Liver (tissue), 8 donors: ENCODE measurements at regions not wholly inside any gene's neighbourhood (a gene's known extent, or its start where the extent isn't known, plus 50 kb on each side); places are given as distances from the start of the nearest gene placed in this dataset.

ENCODE experiments used
- DNase-seq: peaks from one replicate; pipeline ENCODE4 v3.0.0-alpha.2; 2017; ENCODE audit warnings: low spot score
- H3K27ac ChIP-seq, 2 donors: one replicate each; pipeline ENCODE4 v1.7.0; 2013; ENCODE audit warnings: inconsistent platforms in 2 of 2, low read length in 2 of 2, control low read depth in 1 of 2, low read depth in 1 of 2, mild to moderate bottlenecking in 1 of 2
- H3K27me3 ChIP-seq, 4 donors: one replicate each; pipeline versions ENCODE4 v1.6.1 to v1.7.0; 2013; ENCODE audit warnings: low read length in 3 of 4, inconsistent platforms in 1 of 4, mild to moderate bottlenecking in 1 of 4, moderate library complexity in 1 of 4; ENCODE audit not compliant: control insufficient read depth in 4 of 4, insufficient read depth in 4 of 4
- H3K36me3 ChIP-seq, 4 donors: one replicate each; pipeline versions ENCODE4 v1.6.1 to v1.7.0; 2013; ENCODE audit warnings: low read length in 3 of 4, mild to moderate bottlenecking in 3 of 4, low read depth in 1 of 4, moderate library complexity in 1 of 4; ENCODE audit not compliant: control insufficient read depth in 4 of 4, insufficient read depth in 3 of 4
- H3K4me1 ChIP-seq, 4 donors: one replicate each; pipeline versions ENCODE4 v1.6.1 to v1.7.0; 2013; ENCODE audit warnings: low read length in 3 of 4, mild to moderate bottlenecking in 3 of 4, moderate library complexity in 1 of 4; ENCODE audit not compliant: control insufficient read depth in 4 of 4, insufficient read depth in 4 of 4
- H3K4me3 ChIP-seq, 3 donors: one replicate each; pipeline versions ENCODE4 v1.6.1 to v1.7.0; 2013; ENCODE audit warnings: low read length in 3 of 3, control low read depth in 1 of 3, low read depth in 1 of 3, mild to moderate bottlenecking in 1 of 3
- H3K9ac ChIP-seq, 2 donors: one replicate each; pipeline ENCODE4 v1.7.0; 2013; ENCODE audit warnings: low read length in 2 of 2, mild to moderate bottlenecking in 2 of 2, moderate library complexity in 2 of 2, control low read depth in 1 of 2, low read depth in 1 of 2
- H3K9me3 ChIP-seq, 4 donors: one replicate each; pipeline versions ENCODE4 v1.6.1 to v1.7.0; 2013; ENCODE audit warnings: low read length in 3 of 4; ENCODE audit not compliant: control insufficient read depth in 4 of 4
- ATF3 ChIP-seq: IDR thresholded peaks from 2 replicates; pipeline ENCODE4 v1.6.1; 2016; ENCODE audit warnings: antibody characterized with exemption
- CTCF ChIP-seq: fragments of 150-350 bp; IDR thresholded peaks from 2 replicates; pipeline ENCODE4 v1.5.1; 2017; ENCODE audit warnings: improper control_type of control experiment, low read depth, low read length; ENCODE audit not compliant: missing input control
- EGR1 ChIP-seq, 2 donors: IDR thresholded peaks; 2 replicates each; pipeline ENCODE4 v1.6.1; 2016 to 2018; ENCODE audit warnings: antibody characterized with exemption in 2 of 2, low read depth in 2 of 2
- FOXA1 ChIP-seq: IDR thresholded peaks from 2 replicates; pipeline ENCODE4 v1.6.1; 2016; ENCODE audit warnings: antibody characterized with exemption
- FOXA2 ChIP-seq: IDR thresholded peaks from 2 replicates; pipeline ENCODE4 v1.6.1; 2016; ENCODE audit warnings: antibody characterized with exemption
- GABPA ChIP-seq, 2 donors: IDR thresholded peaks in 1 of 2; conservative IDR thresholded peaks in 1 of 2; 2 replicates each; pipeline ENCODE4 v1.6.1; 2016; ENCODE audit warnings: antibody characterized with exemption in 2 of 2, mild to moderate bottlenecking in 1 of 2, moderate library complexity in 1 of 2
- HNF4A ChIP-seq, 2 donors: conservative IDR thresholded peaks; 2 replicates each; pipeline ENCODE4 v1.6.1; 2016; ENCODE audit warnings: antibody characterized with exemption in 2 of 2, mild to moderate bottlenecking in 2 of 2
- HNF4G ChIP-seq: IDR thresholded peaks from 2 replicates; pipeline ENCODE4 v1.6.1; 2016; ENCODE audit warnings: antibody characterized with exemption
- JUND ChIP-seq, 2 donors: IDR thresholded peaks; 2 replicates each; pipeline ENCODE4 v1.6.1; 2016; ENCODE audit warnings: antibody characterized with exemption in 2 of 2
- MAX ChIP-seq: IDR thresholded peaks from 2 replicates; pipeline ENCODE4 v1.6.1; 2016; ENCODE audit warnings: antibody characterized with exemption
- NR2F2 ChIP-seq: IDR thresholded peaks from 2 replicates; pipeline ENCODE4 v1.6.1; 2016; ENCODE audit warnings: antibody characterized with exemption
- REST ChIP-seq: IDR thresholded peaks from 2 replicates; pipeline ENCODE4 v1.6.1; 2016; ENCODE audit warnings: antibody characterized with exemption, mild to moderate bottlenecking
- RXRA ChIP-seq, 2 donors: IDR thresholded peaks; 2 replicates each; pipeline ENCODE4 v1.6.1; 2017 to 2018; ENCODE audit warnings: antibody characterized with exemption in 2 of 2, mild to moderate bottlenecking in 1 of 2
- SP1 ChIP-seq: IDR thresholded peaks from 2 replicates; pipeline ENCODE4 v1.6.1; 2018; ENCODE audit warnings: antibody characterized with exemption, mild to moderate bottlenecking
- TAF1 ChIP-seq: conservative IDR thresholded peaks from 2 replicates; pipeline ENCODE4 v1.6.1; 2016; ENCODE audit warnings: antibody characterized with exemption, mild to moderate bottlenecking
- YY1 ChIP-seq: IDR thresholded peaks from 2 replicates; pipeline ENCODE4 v1.6.1; 2016; ENCODE audit warnings: antibody characterized with exemption, mild to moderate bottlenecking
- ZBTB33 ChIP-seq: IDR thresholded peaks from 2 replicates; pipeline ENCODE4 v1.6.1; 2016; ENCODE audit warnings: antibody characterized with exemption
- WGBS: extraction: QIAGEN DNeasy Blood & Tissue Kit; methylation state at CpG from one replicate; pipeline ENCODE4 v1.1.7; 2013; 5-methylcytosine and 5-hydroxymethylcytosine counted together
- donor health status: healthy.
- donor health status: healthy.
- donor health status: healthy.
- donor health status: healthy.
- donor health status: healthy.

GRCh38 chr7:26022982-26023381 lies 129.0 kb upstream of the NFE2L3 start:
- H3K27ac ChIP-seq = no peak overlapping the region
- H3K4me1 ChIP-seq = no peaks in the 10 kb centered on the region
- WGBS = 82% methylated on average over 3 of the region's 3 CpGs
- no peak overlapping the region for H3K4me3 ChIP-seq
- H3K36me3 ChIP-seq = no peaks in the 10 kb centered on the region
- H3K9me3 ChIP-seq = no peaks in the 10 kb centered on the region
- no peak overlapping the region for H3K9ac ChIP-seq
- DNase-seq = no peak
- H3K27me3 ChIP-seq = no peaks in the 10 kb centered on the region
- TF ChIP-seq ATF3 = no peak
- TF ChIP-seq GABPA (IDR thresholded peaks at IDR 0.05 in 1 of 2, conservative IDR thresholded peaks at IDR 0.05 in 1 of 2) = no peak
- no peak for TF ChIP-seq YY1
- TF ChIP-seq FOXA2 = no peak
- no peak for TF ChIP-seq FOXA1
- TF ChIP-seq HNF4G = no peak
- TF ChIP-seq NR2F2 = no peak
- TF ChIP-seq TAF1 = no peak
- no peak for TF ChIP-seq RXRA (IDR thresholded peaks at IDR 0.05)
- no peak for TF ChIP-seq JUND (IDR thresholded peaks at IDR 0.05)
- no peak for TF ChIP-seq HNF4A (conservative IDR thresholded peaks at IDR 0.05)
- no peak for TF ChIP-seq CTCF
- TF ChIP-seq SP1 = no peak
- TF ChIP-seq REST = no peak
- TF ChIP-seq MAX = no peak

GRCh38 chr7:26029911-26030310 lies 122.1 kb upstream of the NFE2L3 start:
- WGBS = 51% methylated on average over 3 of the region's 3 CpGs
- no peaks in the 10 kb centered on the region for H3K36me3 ChIP-seq
- peaks cover 0 to 3% (median 0%) of the 10 kb centered on the region in 4 donors for H3K4me1 ChIP-seq
- H3K9me3 ChIP-seq = no peaks in the 10 kb centered on the region
- H3K27ac ChIP-seq = no peak overlapping the region
- no peaks in the 10 kb centered on the region for H3K27me3 ChIP-seq
- DNase-seq = no peak
- TF ChIP-seq RXRA (IDR thresholded peaks at IDR 0.05) = no peak
- TF ChIP-seq ATF3 = no peak
- no peak for TF ChIP-seq ZBTB33
- no peak for TF ChIP-seq YY1
- TF ChIP-seq CTCF = no peak
- no peak for TF ChIP-seq FOXA1
- TF ChIP-seq JUND (IDR thresholded peaks at IDR 0.05) = no peak
- no peak for TF ChIP-seq REST
- no peak for TF ChIP-seq EGR1 (IDR thresholded peaks at IDR 0.05; ENCODE audit: low read depth in 2 of 2)
- no peak for TF ChIP-seq TAF1
- TF ChIP-seq HNF4G = no peak
- TF ChIP-seq SP1 = no peak
- no peak overlapping the region for H3K4me3 ChIP-seq
- no peak overlapping the region for H3K9ac ChIP-seq
